Esophagus squamous epithelium (tissue), 4 donors: ENCODE measurements at regions not wholly inside any gene's neighbourhood (a gene's known extent, or its start where the extent isn't known, plus 50 kb on each side); places are given as distances from the start of the nearest gene placed in this dataset.

ENCODE experiments used
- CTCF ChIP-seq, 6 experiments: fragments of 450-650 bp in 4 of 6; fragments of 200-600 bp in 2 of 6; sonication (generic) in 2 of 6; IDR thresholded peaks; one replicate each; pipeline ENCODE4 v1.5.1; 2016 to 2019; ENCODE audit warnings: antibody characterized with exemption in 6 of 6, mild to moderate bottlenecking in 4 of 6, moderate library complexity in 4 of 6
- POLR2A ChIP-seq, 4 donors: fragments of 450-650 bp; IDR thresholded peaks; one replicate each; pipeline ENCODE4 v1.6.1; 2017; ENCODE audit warnings: antibody characterized with exemption in 4 of 4, mild to moderate bottlenecking in 4 of 4, moderate library complexity in 3 of 4

GRCh38 chr11:36870361-36870760 lies 272.3 kb upstream of the RAG2 start:
- no peak for TF ChIP-seq CTCF (IDR thresholded peaks at IDR 0.05)
- no peak for TF ChIP-seq POLR2A (IDR thresholded peaks at IDR 0.05)
